Astrocyte of the spinal cord (primary cell): ENCODE measurements at regions not wholly inside any gene's neighbourhood (a gene's known extent, or its start where the extent isn't known, plus 50 kb on each side); places are given as distances from the start of the nearest gene placed in this dataset.
"Not testable (repeated sequence)": the region's sequence is repeated elsewhere in the genome, so short reads cannot be mapped to it uniquely, and the experiment has no call there.

Experiments
- DNase-seq: peaks from one replicate; pipeline ENCODE4 v3.0.0; 2011; ENCODE audit warnings: low read depth, low spot score
- H3K4me3 ChIP-seq: 2 replicates; pipeline ENCODE4 v1.5.1; 2011; ENCODE audit warnings: low read depth, mild to moderate bottlenecking, low read length, moderate library complexity
- in situ Hi-C: cut with HindIII; loops from 2 replicates; pipeline ENCODE4 v1.10.0; 2017; ENCODE audit warnings: low sequenced_read_pairs
- TF ChIP-seq, protein P1 (sequence below): IDR thresholded peaks from 2 replicates; pipeline ENCODE4 v1.5.1; 2012; ENCODE audit warnings: low read depth, mild to moderate bottlenecking, low read length, inconsistent platforms

DNA sequence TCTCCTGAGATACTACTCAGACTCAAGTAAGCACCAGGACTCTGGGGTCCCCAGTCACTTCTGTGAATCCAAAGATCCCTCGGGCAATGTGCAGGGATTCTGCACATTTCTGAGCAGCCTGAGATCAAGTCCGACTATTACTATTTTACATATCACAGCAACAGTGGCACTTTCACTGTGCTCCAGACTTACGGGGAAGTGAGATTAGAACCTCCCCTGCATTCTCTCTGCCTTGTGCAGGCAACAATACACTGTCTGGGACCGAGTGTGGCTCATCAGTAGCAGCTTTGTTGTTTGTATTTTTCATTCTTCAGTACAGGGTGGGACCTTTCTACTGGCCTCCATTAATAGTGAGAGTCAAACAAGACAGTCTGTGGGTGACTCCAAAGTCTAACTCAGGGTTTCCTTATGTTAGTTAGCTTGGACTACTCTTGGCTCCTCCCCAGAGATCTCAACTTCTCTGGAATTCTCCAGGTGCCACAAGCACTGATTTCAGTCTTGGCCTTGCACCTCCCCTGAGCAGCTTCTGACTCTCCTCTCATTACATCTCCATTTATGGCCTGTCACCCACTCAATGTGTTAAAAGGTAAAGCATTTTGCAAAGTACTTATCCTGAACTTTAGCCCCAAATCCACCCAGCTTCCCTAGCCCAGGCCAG, 76.2 kb upstream of the TOP3B start:
- DNase-seq: no peak
- H3K4me3 ChIP-seq: no peak overlapping the region
- TF ChIP-seq, protein P1, sequence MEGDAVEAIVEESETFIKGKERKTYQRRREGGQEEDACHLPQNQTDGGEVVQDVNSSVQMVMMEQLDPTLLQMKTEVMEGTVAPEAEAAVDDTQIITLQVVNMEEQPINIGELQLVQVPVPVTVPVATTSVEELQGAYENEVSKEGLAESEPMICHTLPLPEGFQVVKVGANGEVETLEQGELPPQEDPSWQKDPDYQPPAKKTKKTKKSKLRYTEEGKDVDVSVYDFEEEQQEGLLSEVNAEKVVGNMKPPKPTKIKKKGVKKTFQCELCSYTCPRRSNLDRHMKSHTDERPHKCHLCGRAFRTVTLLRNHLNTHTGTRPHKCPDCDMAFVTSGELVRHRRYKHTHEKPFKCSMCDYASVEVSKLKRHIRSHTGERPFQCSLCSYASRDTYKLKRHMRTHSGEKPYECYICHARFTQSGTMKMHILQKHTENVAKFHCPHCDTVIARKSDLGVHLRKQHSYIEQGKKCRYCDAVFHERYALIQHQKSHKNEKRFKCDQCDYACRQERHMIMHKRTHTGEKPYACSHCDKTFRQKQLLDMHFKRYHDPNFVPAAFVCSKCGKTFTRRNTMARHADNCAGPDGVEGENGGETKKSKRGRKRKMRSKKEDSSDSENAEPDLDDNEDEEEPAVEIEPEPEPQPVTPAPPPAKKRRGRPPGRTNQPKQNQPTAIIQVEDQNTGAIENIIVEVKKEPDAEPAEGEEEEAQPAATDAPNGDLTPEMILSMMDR: no peak
- in situ Hi-C loops: no loop called here

DNA sequence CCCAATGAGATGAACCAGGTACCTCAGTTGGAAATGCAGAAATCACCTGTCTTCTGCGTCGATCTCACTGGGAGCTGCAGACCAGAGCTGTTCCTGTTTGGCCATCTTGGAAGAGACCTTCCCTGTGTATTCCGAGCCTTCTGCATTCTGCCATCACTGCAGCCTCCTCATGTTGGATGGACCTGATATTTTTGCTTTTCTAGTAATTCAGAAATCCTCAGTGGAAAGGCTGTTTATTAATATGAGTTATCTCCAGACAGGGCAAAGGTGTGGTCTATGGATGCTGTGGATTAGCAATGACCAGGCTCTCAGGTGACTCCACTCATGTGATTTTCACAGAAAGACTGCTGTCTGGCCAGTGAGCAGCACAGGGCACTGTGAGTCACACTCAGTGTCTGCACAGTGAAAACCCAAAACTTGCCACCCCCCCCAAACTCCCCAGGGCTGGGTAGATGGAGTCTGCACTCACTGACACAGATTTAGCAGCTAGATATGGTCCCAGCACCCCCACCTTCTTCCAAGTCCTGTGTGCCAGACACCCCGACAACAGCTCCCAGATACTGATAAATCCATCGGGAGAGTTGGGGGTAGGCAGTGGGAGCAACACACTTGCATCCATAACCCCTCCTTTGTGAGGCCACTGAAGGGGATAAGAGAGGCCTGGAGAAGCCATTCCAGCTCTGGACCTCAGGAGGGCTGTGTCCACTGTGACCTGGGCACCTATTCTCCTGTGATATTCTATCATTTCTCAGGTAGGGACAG, 75.2 kb upstream of the TOP3B start:
- in situ Hi-C loops: no loop called here
- TF ChIP-seq, protein P1: no peak
- H3K4me3 ChIP-seq: no peak overlapping the region
- DNase-seq: no peak

DNA sequence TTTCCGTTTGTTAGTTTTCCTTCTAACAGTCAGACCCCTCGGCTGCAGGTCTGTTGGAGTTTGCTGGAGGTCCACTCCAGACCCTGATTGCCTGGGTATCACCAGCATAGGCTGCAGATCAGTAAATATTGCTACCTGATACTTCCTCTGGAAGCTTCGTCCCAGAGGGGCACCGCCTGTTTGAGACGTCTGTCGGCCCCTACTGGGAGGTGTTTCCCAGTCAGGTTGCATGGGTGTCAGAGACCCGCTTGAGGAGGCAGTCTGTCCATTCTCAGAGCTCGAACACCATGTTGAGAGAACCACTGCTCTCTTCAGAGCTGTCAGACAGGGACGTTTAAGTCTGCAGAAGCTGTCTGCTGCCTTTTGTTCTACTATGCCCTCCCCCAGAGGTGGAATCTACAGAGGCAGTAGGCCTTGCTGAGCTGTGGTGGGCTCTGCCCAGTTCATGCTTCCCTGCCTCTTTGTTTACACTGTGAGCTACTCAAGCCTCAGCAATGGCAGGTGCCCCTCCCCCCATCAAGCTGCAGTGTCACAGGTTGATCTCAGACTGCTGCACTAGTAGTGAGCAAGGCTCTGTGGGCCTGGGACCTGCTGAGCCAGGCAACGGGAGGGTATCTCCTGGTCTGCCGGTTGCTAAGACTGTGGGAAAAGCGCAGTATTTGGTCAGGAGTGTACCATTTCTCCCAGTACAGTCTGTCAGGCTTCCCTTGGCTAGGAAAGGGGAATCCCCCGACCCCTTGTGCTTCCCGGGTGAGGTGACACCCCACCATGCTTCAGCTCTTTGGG, 74.4 kb upstream of the TOP3B start:
- in situ Hi-C loops, DNase-seq, H3K4me3 ChIP-seq: not testable (repeated sequence)

DNA sequence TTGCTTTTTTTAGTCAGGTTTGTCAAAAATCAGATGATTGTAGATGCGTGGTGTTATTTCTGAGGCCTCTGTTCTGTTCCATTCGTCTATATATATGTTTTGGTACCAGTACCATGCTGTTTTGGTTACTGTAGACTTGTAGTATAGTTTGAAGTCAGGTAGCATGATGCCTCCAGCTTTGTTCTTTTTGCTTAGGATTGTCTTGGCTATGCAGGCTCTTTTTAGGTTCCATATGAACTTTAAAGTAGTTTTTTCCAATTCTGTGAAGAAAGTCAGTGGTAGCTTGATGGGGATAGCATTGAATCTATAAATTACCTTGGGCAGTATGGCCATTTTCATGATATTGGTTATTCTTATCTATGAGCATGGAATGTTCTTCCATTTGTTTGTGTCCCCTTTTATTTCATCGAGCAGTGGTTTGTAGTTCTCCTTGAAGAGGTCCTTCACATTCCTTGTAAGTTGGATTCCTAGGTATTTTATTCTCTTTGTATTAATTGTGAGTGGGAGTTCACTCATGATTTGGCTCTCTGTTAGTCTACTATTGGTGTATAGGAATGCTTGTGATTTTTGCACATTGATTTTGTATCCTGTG, 70.1 kb upstream of the TOP3B start:
- DNase-seq, H3K4me3 ChIP-seq, in situ Hi-C loops: not testable (repeated sequence)

DNA sequence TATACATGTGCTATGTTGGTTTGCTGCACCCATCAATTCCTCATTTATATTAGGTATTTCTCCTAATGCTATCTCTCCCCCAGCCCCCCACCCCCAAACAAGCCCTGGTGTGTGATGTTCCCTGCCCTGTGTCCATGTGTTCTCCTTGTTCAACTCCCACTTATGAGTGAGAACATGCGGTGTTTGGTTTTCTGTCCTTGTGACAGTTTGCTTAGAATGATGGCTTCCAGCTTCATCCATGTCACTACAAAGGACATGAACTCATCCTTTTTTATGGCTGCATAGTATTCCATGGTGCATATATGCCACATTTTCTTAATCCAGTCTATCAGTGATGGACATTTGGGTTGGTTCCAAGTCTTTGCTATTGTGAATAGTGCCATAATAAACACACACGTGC, 68.4 kb upstream of the TOP3B start:
- DNase-seq, H3K4me3 ChIP-seq, in situ Hi-C loops: not testable (repeated sequence)

DNA sequence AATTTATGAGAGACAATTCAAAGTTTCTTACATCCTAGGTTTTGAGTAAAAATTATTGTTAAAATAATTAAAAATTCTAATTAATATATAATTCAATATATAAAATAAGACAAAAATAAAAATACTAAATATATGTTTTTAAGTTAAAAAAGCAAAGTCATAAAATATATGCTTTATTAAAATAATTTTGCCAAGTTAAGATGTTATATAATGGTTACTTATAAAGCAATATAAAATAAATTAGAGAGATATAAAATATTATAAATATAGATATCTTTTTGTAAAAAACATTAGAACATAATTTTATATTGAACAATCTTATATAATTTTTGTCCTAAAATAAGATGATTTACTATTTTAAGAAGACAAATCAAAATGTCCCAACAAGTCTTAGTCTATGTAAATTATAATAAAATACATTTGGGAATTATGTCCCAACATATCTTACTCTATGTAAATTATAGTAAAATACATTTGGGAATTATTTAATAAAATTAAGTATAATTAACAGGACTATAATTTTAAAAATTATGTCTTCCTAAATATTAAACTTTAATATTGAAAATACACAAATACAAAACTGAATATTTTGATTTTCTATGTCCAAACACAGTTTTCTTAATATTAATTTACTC, 67.7 kb upstream of the TOP3B start:
- no peak overlapping the region for H3K4me3 ChIP-seq
- TF ChIP-seq, protein P1: no peak
- in situ Hi-C loops: no loop called here
- no peak for DNase-seq

DNA sequence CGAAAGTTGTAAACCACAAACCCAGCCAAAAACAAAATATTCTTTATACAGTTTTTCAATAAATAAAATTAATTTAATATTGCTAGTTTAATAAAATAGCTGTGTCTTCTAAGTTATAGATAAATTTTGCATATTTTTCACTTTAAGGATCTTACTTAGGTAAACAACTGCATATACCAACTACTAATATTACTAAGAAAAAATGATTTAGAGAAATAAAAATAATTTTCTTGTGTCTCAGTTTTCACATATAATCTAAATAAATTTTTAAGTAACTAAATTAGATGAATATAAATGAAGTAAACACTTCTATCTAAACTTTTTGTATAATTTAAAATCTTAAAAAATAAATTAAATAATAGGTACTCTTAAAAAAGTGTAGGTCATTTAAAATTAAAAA, 67.1 kb upstream of the TOP3B start:
- H3K4me3 ChIP-seq: no peak overlapping the region
- TF ChIP-seq, protein P1: no peak
- DNase-seq: no peak
- in situ Hi-C loops: no loop called here
